CD4-positive, alpha-beta T cell treated with Interleukin-4 for 4 hours (primary cell): ENCODE measurements at regions not wholly inside any gene's neighbourhood (a gene's known extent, or its start where the extent isn't known, plus 50 kb on each side); places are given as distances from the start of the nearest gene placed in this dataset.

Experiments used
- DNase-seq: peaks from one replicate; pipeline ENCODE4 v3.0.0-alpha.2; 2020

GRCh38 chr12:124423761-124424515 lies 129.0 kb downstream of the RFLNA start:
- DNase-seq: peak; percentile 14

- DNase-seq: no peak
Observed at GRCh38 chr12:124422570-124423523, 128.0 kb downstream of the RFLNA start.

DNA sequence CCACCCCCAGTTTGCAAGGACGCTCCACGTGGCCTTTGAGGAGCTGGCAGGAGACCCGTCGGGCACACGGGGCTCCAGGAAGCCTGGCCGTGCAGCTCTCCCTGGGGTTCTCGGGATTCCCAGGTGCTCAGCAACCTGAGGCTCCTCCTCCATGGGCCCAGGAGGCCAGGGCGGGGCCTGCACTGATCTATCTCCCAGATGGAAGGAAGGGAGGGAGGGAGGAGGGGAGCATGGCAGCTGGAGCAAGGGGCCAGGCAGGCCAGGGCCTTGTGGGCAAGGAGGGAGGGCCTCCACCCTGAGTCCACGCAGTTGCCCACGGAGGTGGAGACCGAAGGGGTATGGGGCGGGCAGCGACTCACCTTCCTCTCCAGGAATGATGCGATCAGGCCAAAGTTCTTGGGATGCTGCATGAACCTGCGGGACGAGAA lies 127.3 kb downstream of the RFLNA start:
- DNase-seq: no peak

- no peak for DNase-seq
Observed at GRCh38 chr12:124420996-124421674, 126.2 kb downstream of the RFLNA start.

GRCh38 chr12:124420041-124420995 lies 125.4 kb downstream of the RFLNA start:
- no peak for DNase-seq

- DNase-seq: no peak
Observed at GRCh38 chr12:124419292-124420040, 124.6 kb downstream of the RFLNA start.

- DNase-seq: no peak
Observed at GRCh38 chr12:124418791-124419190, 123.9 kb downstream of the RFLNA start.

DNA sequence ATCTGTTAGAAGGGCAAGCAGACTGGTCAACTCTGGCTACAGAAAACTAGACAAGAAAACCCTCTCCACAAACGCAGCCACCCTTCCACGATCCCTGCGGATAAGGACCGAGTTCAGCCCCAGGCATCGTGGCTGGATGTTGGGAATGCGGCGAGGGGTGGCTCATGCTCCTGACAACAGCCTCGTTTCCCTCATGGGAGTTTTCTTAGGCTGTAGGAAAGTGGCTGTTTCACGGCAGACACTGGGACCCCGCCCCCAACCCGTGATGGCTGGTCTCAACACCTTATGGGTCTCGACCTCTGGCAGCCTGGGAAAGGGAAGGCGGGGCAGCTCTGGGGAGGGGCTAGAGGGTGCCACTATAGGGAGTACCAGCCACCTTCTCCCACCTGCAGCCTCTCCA lies 123.3 kb downstream of the RFLNA start:
- DNase-seq: no peak

GRCh38 chr12:124416516-124417395 lies 121.9 kb downstream of the RFLNA start:
- DNase-seq: no peak

- DNase-seq: no peak
Observed at GRCh38 chr12:124415064-124415463, 120.2 kb downstream of the RFLNA start.

DNA sequence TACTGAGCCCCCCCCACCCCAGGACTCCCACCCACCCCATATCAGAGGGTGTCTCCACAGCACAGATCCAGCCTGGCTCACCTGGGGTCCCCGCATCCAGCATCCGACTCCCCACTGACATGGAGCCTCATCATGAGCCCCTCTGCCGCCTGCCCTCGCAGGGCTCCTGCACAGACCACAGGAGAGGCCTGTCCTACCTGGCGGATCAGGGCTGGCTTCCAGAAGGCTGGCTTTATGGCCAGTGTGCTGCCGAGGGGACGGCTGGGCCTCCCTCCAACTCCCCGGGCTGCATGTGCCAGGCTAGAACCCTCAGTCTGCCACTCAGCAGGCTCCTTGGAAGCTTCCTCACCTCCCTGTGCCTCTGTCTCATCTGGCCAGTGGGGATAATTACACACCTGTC lies 119.0 kb downstream of the RFLNA start:
- DNase-seq: no peak

- no peak for DNase-seq
Observed at GRCh38 chr12:124413401-124413800, 118.5 kb downstream of the RFLNA start.

DNA sequence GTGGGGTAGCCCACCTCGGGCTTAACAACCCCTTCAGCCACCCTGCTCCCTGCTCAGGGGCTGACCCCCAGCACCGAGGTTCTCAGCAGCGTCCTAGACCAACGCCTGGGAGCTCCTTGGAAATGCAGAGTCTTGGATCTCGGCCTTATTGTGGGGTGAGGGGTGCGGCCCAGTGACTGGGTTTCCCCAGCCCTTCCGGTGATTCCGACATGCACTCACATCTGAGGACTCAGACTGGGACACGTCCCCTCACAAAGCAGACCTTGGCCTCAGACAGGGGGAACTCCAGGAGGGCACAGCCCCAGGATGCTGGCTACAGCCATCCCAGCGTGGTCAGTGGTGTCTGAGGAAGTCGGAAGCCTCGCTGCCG lies 117.7 kb downstream of the RFLNA start:
- no peak for DNase-seq

- no peak for DNase-seq
Observed at GRCh38 chr12:124411953-124412645, 117.2 kb downstream of the RFLNA start.

DNA sequence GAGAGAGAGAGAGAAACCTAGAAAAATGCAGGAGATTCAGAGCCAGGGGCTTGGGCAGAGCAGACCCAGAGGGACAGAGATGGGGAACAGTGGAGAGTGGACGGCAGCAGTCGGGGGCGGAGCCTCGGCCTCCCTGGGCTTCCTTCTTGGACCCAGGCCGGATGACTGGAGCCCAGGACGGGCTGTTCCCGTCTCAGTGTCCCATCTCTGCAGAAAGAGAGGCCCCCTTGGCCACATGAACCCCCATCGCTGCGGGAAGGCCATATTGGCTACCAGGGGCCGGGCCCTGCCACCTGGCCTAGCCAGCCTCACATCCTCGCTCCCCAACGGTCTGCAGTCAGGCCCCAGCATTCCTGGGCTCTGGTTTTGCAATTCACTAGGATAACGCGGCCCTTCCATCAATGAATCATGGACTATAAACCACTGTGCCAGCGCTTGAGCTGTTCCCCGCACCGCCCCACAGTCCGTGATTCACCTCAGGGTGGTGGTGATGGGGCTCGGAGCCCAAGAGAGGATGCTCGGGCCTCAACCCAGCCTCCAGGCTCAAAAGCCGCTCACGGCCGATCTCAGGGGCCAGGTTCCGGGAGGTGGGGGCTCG lies 116.5 kb downstream of the RFLNA start:
- DNase-seq: no peak

GRCh38 chr12:124410354-124411175 lies 115.7 kb downstream of the RFLNA start:
- DNase-seq: no peak

DNA sequence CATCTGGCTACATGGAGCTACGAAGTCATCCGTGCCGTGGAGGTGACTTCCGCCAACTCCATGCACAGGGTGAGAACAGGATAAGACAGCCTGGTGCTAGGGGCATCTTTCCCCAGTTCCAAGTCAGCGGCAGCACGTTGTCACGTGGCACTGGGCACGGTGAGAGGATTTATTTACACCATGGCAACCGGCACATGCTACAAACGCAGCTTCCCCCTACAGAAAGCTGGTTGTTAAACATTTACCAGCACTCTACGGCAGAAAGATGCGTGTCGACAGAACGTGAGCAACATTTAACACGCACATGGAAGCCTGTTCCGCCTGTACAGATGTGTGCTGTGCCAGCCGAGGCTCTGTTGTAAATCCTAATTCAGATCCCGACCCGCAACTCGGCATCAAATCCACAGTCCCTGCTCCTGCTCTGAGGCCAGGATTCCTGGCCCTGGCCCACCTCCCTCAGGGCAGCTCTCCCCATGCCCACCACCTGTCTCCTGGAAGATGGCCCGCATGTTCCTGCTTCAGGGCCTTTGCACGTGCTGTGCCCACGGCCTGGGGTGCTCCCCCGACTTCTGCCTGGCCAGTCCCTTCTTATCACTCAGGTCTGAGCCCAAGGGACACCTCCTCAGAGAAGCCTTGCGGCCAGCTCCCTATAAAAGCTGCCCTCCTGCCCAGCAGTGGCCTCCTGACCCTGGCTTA lies 114.1 kb downstream of the RFLNA start:
- no peak for DNase-seq

DNA sequence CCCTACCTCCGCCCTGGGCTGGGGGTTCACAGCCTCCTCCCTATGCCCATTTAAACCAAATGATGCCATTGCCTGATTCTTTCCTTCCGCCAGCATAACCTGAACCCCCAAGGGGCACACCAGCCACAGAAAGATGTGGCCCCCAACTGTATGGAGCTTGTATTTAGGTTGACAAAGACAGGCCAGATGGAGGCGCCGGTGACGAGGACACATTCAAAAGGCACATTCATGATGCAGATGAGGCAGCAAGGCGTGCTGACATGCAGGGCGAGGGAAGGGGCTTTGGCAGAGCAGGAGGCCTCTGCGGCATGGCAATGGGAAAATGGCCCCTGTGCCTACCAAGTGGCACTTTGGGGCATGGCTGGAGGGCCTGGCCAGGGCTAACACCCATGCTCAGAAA lies 112.2 kb downstream of the RFLNA start:
- no peak for DNase-seq
